GM10248 (cell line): ENCODE measurements at regions not wholly inside any gene's neighbourhood (a gene's known extent, or its start where the extent isn't known, plus 50 kb on each side); places are given as distances from the start of the nearest gene placed in this dataset.

Source experiments
- CTCF ChIA-PET: fragments of 300-600 bp; sonication (Branson Sonifier 250); formaldehyde crosslinking; extraction: SDS; loops from one replicate; lab custom pipeline; 2021; ENCODE audit warnings: antibody characterized with exemption; lab: Yijun Ruan, JAX
- POLR2A ChIA-PET: fragments of 350-650 bp; sonication (Branson Sonifier 250); formaldehyde crosslinking; extraction: SDS; loops from one replicate; lab custom pipeline; 2020; ENCODE audit warnings: antibody characterized with exemption; lab: Yijun Ruan, JAX
- DNase-seq: peaks from one replicate; pipeline ENCODE4 v3.0.0; 2012; ENCODE audit errors: extremely low spot score
- CTCF ChIP-seq: IDR thresholded peaks from 2 replicates; pipeline ENCODE4 v1.5.1; 2012; ENCODE audit warnings: mild to moderate bottlenecking, low read depth; ENCODE audit errors: extremely low read depth, missing control alignments, control extremely low read depth

GRCh38 chr6:137352859-137353258 lies 133.7 kb upstream of the IFNGR1 start:
- TF ChIP-seq CTCF: no peak
- DNase-seq: no peak
- CTCF ChIA-PET: interaction anchor here (1.9 to 2.3 kb wide), 2 partner anchors 9 kb away, joined by 6 read pairs; no protein-coding TSS in a partner anchor
- POLR2A ChIA-PET: no interaction called here

- CTCF ChIA-PET: interaction anchor here (2.3 kb wide), 1 partner anchor 10 kb away, joined by 6 read pairs; no protein-coding TSS in a partner anchor
- DNase-seq: no peak
- POLR2A ChIA-PET: no interaction called here
- TF ChIP-seq CTCF: no peak
Observed at GRCh38 chr6:137351890-137352289, 132.7 kb upstream of the IFNGR1 start.

GRCh38 chr6:137350857-137351256 lies 131.7 kb upstream of the IFNGR1 start:
- DNase-seq: no peak
- POLR2A ChIA-PET: no interaction called here
- no peak for TF ChIP-seq CTCF
- CTCF ChIA-PET: interaction anchor here (1.0 to 2.3 kb wide), 6 partner anchors 9 to 36 kb away, joined by 3 to 7 read pairs (median 4); no protein-coding TSS in a partner anchor

GRCh38 chr6:137349856-137350830 lies 131.0 kb upstream of the IFNGR1 start:
- ChIA-PET POLR2A (no interaction called here), CTCF (interaction anchor here (0.8 to 2.3 kb wide), 10 partner anchors 8 to 68 kb away, joined by 3 to 7 read pairs (median 4); no protein-coding TSS in a partner anchor)
- DNase-seq: no peak
- TF ChIP-seq CTCF: no peak

- ChIA-PET CTCF (interaction anchor here (0.7 to 1.7 kb wide), 6 partner anchors 9 to 338 kb away, joined by 3 to 6 read pairs (median 3); no protein-coding TSS in a partner anchor), POLR2A (no interaction called here)
- TF ChIP-seq CTCF: no peak
- DNase-seq: no peak
Observed at GRCh38 chr6:137348777-137349176, 129.6 kb upstream of the IFNGR1 start.

GRCh38 chr6:137343241-137343640 lies 124.1 kb upstream of the IFNGR1 start:
- POLR2A ChIA-PET: no interaction called here
- CTCF ChIA-PET: interaction anchor here (1.2 to 2.1 kb wide), 5 partner anchors 17 to 266 kb away, joined by 3 to 7 read pairs (median 4); no protein-coding TSS in a partner anchor
- DNase-seq: no peak
- no peak for TF ChIP-seq CTCF
